Peyer's patch (tissue), 4 donors: ENCODE measurements at regions not wholly inside any gene's neighbourhood (a gene's known extent, or its start where the extent isn't known, plus 50 kb on each side); places are given as distances from the start of the nearest gene placed in this dataset.

Source experiments
- DNase-seq, 3 donors: peaks; one replicate each; pipeline ENCODE4 v3.0.0-alpha.2; 2017 to 2019
- H3K27ac ChIP-seq, 4 donors: fragments of 200-600 bp; sonication (generic); one replicate each; pipeline ENCODE4 v1.5.1; 2016 to 2019
- H3K27me3 ChIP-seq, 2 donors: fragments of 200-600 bp; sonication (generic); one replicate each; pipeline ENCODE4 v1.5.1; 2019
- H3K36me3 ChIP-seq, 3 donors: fragments of 200-600 bp; sonication (generic); one replicate each; pipeline ENCODE4 v1.5.1; 2016 to 2019
- H3K4me1 ChIP-seq, 4 donors: fragments of 200-600 bp; sonication (generic); one replicate each; pipeline ENCODE4 v1.5.1; 2016 to 2019
- H3K4me3 ChIP-seq, 4 donors: fragments of 200-600 bp; sonication (generic); 1 replicate in 3 of 4; 2 replicates in 1 of 4; pipeline ENCODE4 v1.5.1; 2016 to 2019; ENCODE audit warnings: mild to moderate bottlenecking in 1 of 4
- H3K9me3 ChIP-seq, 4 donors: fragments of 200-600 bp; sonication (generic); one replicate each; pipeline ENCODE4 v1.5.1; 2016 to 2019; ENCODE audit warnings: mild to moderate bottlenecking in 1 of 4
- POLR2A ChIP-seq, 2 donors: fragments of 450-650 bp; IDR thresholded peaks; one replicate each; pipeline ENCODE4 v1.5.1; 2017; ENCODE audit warnings: antibody characterized with exemption in 2 of 2, mild to moderate bottlenecking in 2 of 2, moderate library complexity in 2 of 2
- TF ChIP-seq, protein P1 (sequence below), 6 experiments: fragments of 450-650 bp in 4 of 6; fragments of 200-600 bp in 2 of 6; sonication (generic) in 1 of 6; IDR thresholded peaks; one replicate each; pipeline ENCODE4 v1.5.1; 2017 to 2019; ENCODE audit warnings: antibody characterized with exemption in 6 of 6, mild to moderate bottlenecking in 3 of 6, moderate library complexity in 1 of 6

DNA sequence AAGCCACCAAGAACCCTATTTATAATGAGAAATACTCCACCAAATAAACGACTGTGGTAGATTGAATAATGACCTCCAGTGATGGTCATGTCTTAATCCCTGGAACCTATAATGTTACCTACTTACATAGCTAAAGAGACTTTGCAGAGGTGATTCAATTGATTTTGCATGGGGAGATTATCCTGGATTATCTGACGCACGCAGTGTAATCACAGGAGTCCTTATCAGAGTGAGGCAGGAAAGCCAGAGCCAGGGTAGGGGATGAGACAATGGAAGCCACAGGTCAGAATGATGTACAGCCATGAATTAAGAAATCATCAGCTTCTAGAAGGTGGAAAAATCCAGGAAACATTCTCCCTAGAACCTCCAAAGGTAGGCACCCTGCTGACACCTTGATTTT lies 286.4 kb upstream of the SP4 start:
- TF ChIP-seq, protein P1, sequence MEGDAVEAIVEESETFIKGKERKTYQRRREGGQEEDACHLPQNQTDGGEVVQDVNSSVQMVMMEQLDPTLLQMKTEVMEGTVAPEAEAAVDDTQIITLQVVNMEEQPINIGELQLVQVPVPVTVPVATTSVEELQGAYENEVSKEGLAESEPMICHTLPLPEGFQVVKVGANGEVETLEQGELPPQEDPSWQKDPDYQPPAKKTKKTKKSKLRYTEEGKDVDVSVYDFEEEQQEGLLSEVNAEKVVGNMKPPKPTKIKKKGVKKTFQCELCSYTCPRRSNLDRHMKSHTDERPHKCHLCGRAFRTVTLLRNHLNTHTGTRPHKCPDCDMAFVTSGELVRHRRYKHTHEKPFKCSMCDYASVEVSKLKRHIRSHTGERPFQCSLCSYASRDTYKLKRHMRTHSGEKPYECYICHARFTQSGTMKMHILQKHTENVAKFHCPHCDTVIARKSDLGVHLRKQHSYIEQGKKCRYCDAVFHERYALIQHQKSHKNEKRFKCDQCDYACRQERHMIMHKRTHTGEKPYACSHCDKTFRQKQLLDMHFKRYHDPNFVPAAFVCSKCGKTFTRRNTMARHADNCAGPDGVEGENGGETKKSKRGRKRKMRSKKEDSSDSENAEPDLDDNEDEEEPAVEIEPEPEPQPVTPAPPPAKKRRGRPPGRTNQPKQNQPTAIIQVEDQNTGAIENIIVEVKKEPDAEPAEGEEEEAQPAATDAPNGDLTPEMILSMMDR (IDR thresholded peaks at IDR 0.05): no peak
- no peak for TF ChIP-seq POLR2A (IDR thresholded peaks at IDR 0.05)
- no peaks in the 10 kb centered on the region for H3K4me1 ChIP-seq
- no peaks in the 10 kb centered on the region for H3K9me3 ChIP-seq
- H3K27ac ChIP-seq: no peak overlapping the region
- no peak overlapping the region for H3K4me3 ChIP-seq
- DNase-seq: no peak
- no peaks in the 10 kb centered on the region for H3K36me3 ChIP-seq
- H3K27me3 ChIP-seq: no peaks in the 10 kb centered on the region

DNA sequence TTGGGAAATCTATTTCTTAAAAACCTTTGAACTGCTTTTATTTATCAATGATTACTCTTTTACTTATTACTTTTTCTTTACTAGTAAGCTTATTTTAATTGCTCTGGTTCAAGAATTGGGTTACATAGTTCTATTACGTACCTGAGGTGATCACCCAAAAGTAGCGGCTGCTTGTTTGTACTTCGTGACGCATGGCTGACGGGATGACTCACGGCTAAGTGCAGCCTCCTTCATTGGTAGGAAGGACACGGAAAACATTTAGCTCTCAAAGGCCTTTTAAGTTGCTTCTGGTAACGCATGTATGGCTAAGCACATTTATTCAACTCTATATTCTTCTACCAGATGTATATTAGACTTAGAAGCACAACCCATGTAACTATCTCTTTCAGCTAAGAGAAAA lies 285.8 kb upstream of the SP4 start:
- Histone ChIP-seq H3K27ac (no peak overlapping the region), H3K4me1 (no peaks in the 10 kb centered on the region), H3K4me3 (no peak overlapping the region), H3K27me3 (no peaks in the 10 kb centered on the region), H3K9me3 (no peaks in the 10 kb centered on the region), H3K36me3 (no peaks in the 10 kb centered on the region)
- TF ChIP-seq, protein P1 (IDR thresholded peaks at IDR 0.05): no peak
- TF ChIP-seq POLR2A (IDR thresholded peaks at IDR 0.05): no peak
- DNase-seq: no peak

DNA sequence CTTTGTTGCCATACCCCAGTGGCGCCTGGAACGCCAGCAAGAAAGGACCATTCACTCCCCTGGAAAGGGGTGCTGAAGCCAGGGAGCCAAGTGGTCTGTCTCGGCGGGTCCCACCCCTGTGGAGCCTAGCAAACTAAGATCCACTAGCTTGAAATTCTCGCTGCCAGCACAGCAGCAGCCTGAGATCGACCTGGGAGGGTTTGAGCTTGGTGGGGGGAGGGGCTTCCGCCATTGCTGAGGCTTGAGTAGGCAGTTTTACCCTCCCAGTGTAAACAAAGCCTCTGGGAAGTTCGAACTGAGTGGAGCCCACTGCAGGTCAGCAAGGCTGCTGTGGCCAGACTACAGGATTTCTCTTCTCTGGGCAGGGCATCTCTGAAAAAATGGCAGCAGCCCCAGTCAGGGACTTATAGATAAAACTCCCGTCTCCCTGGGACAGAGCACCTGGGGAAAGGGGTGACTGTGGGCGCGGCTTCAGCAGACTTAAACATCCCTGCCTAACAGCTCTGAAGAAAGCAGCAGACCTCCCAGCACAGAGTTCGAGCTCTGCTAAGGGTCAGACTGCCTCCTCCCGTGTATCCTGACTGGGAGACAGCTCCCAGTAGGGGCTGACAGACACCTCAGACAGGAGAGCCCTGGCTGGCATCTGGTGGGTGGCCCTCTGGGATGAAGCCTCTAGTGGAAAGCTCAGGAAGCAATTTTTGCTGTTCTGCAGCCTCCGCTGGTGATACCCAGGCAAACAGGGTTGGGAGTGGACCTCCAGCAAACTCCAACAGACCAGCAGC lies 281.1 kb upstream of the SP4 start:
- TF ChIP-seq, protein P1 (IDR thresholded peaks at IDR 0.05): no peak
- TF ChIP-seq POLR2A (IDR thresholded peaks at IDR 0.05): no peak
- no peaks in the 10 kb centered on the region for H3K27me3 ChIP-seq
- H3K4me1 ChIP-seq: no peaks in the 10 kb centered on the region
- DNase-seq: no peak
- no peaks in the 10 kb centered on the region for H3K9me3 ChIP-seq
- H3K27ac ChIP-seq: no peak overlapping the region
- H3K4me3 ChIP-seq: no peak overlapping the region
- no peaks in the 10 kb centered on the region for H3K36me3 ChIP-seq

DNA sequence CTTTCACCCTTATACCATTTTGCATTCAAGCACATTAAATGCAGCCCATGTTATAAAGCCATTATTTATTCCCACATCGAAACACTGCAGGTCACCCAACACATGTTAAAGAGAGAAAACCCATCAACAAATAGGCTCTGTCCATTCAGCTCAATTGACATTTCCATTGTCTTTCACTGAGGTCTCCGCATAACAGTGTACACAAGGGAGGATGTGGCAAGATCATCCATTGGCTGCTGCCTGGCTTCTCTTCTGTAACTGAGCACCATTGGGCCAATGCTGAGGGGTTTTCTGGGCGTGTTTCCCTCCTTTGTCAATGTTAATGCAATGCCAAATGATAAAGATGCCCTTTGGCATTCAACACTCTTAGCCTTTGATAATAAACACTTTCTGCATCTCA lies 278.1 kb upstream of the SP4 start:
- TF ChIP-seq, protein P1 (IDR thresholded peaks at IDR 0.05): no peak
- TF ChIP-seq POLR2A (IDR thresholded peaks at IDR 0.05): no peak

DNA sequence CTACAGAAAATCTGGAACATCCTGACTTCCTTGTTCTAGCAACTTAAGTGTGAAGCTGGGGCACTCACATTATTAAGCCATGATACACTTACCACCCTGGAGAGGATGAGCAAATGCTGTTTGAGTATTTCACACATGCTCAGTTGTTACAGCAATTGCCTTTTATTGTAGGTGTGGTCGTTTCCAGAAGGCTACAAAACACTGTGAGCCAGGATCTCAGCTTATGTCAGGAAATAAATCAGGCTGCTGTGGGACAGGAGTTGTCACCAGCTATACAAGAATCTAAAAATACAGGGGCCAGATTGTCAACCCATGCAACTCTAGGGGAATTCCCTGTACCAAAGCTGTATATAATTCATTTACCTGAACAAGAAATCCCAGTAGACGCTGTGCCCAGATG lies 273.3 kb upstream of the SP4 start:
- H3K36me3 ChIP-seq: no peaks in the 10 kb centered on the region
- H3K9me3 ChIP-seq: no peaks in the 10 kb centered on the region
- no peak for TF ChIP-seq POLR2A (IDR thresholded peaks at IDR 0.05)
- TF ChIP-seq, protein P1 (IDR thresholded peaks at IDR 0.05): no peak
- H3K4me1 ChIP-seq: no peaks in the 10 kb centered on the region
- no peaks in the 10 kb centered on the region for H3K27me3 ChIP-seq
- DNase-seq: no peak
- H3K4me3 ChIP-seq: no peak overlapping the region
- H3K27ac ChIP-seq: no peak overlapping the region

More for the DNA sequence above, 278.1 kb upstream of the SP4 start:
- Histone ChIP-seq H3K9me3 (no peaks in the 10 kb centered on the region), H3K36me3 (no peaks in the 10 kb centered on the region), H3K4me3 (no peak overlapping the region), H3K27me3 (no peaks in the 10 kb centered on the region), H3K27ac (no peak overlapping the region), H3K4me1 (no peaks in the 10 kb centered on the region)
- no peak for DNase-seq
